ENCODE measurements at regions not wholly inside any gene's neighbourhood (a gene's known extent, or its start where the extent isn't known, plus 50 kb on each side); places are given as distances from the start of the nearest gene placed in this dataset.

DNA sequence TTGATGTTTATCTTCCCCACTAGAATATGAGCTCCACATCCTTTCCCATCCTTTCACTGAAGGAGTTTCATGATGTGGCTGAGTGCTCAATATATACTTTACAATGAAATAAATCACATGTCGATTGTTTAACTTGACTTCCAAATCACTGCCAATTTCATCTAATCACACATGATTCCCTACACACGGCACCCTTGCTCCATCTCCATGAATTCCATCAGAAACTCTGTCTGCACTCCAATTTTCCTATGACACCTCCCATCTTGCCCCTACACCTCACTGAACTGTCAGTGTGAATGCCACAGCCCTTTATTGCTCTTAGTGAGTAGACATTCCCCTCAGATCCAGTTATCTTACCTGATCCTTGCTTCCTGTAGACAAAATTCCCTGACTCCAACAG, 366.0 kb downstream of the CMPK2 start:
- DNase-seq (ENCODE audit: low spot score) = no peak

DNA sequence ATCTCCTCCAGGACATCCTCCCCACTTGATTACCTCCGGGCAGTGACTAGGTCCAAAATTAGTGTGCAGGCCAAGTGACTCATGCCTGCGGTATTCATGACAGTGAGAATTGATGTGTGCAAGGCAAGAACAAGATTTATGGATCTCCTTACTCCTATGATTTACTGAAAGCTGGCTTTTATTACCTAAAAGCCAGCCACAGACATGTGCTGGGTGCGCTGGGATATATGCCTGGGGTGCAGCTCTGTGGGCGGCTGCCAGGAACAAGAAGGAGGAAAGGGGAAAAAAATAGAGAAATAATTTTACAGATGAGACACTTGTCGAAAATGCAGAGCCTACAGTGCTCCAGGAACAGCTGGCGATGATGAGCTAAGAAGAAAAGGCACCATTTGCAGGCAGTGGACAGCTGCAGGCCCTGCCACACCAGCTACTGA, 359.3 kb downstream of the CMPK2 start:
- in situ Hi-C loops (cut with HindIII; ENCODE audit: low sequenced_read_pairs) = no loop called here
- no peak for DNase-seq (ENCODE audit: low spot score)

More for the DNA sequence above, 366.0 kb downstream of the CMPK2 start:
- in situ Hi-C loops (cut with HindIII; ENCODE audit: low sequenced_read_pairs) = no loop called here

- no peak for DNase-seq (ENCODE audit: low spot score)
- in situ Hi-C loops (cut with HindIII; ENCODE audit: low sequenced_read_pairs) = no loop called here
These were observed 358.8 kb downstream of the CMPK2 start for GRCh38 chr2:6506859-6507258.

DNA sequence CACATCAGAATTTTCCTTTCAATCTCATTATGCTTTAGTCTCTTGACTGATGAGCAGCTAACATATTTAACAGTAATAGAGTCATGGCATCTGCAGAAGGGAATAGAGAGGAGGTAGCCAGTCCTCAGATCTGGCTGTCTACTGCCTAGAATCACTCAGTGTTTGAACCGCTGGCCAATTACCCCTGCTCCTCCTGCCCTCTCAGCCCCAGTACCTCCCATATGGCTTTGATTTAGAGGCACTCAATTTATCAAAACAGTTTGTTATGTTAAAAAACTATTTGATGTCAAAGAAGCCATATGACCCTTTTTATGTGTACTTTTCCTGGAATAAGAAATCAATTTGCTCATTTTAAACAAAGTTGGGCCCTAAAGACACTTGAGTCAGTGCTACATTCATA, 355.2 kb downstream of the CMPK2 start:
- no peak for DNase-seq (ENCODE audit: low spot score)
- in situ Hi-C loops (cut with HindIII; ENCODE audit: low sequenced_read_pairs) = no loop called here

GRCh38 chr2:6512589-6512988, 353.1 kb downstream of the CMPK2 start:
- in situ Hi-C loops (cut with HindIII; ENCODE audit: low sequenced_read_pairs) = no loop called here
- no peak for DNase-seq (ENCODE audit: low spot score)

- in situ Hi-C loops (cut with HindIII; ENCODE audit: low sequenced_read_pairs) = no loop called here
- no peak for DNase-seq (ENCODE audit: low spot score)
These were observed 349.0 kb downstream of the CMPK2 start for GRCh38 chr2:6516674-6517073.

DNA sequence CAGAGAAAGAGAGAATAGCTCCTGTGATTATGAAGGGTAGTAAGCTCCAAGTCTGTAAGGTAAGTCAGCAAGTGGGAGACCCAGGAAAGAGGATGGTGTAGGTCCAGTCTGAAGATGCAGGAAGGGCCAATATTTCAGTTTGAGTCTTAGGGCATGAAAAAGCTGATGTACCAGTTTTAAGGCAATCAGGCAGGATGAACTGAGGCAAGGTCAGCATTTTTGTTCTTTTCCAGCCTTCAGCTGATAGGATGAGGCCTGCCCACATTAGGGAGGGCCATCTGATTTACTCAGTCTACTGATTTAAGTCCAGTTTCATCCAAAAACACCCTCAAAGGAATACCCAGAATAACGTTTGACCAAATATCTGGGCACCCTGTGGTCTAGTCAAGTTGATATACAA, 347.3 kb downstream of the CMPK2 start:
- in situ Hi-C loops (cut with HindIII; ENCODE audit: low sequenced_read_pairs) = no loop called here
- no peak for DNase-seq (ENCODE audit: low spot score)

- in situ Hi-C loops (cut with HindIII; ENCODE audit: low sequenced_read_pairs) = no loop called here
- no peak for DNase-seq (ENCODE audit: low spot score)
These were observed 342.2 kb downstream of the CMPK2 start for GRCh38 chr2:6523476-6523875.

DNA sequence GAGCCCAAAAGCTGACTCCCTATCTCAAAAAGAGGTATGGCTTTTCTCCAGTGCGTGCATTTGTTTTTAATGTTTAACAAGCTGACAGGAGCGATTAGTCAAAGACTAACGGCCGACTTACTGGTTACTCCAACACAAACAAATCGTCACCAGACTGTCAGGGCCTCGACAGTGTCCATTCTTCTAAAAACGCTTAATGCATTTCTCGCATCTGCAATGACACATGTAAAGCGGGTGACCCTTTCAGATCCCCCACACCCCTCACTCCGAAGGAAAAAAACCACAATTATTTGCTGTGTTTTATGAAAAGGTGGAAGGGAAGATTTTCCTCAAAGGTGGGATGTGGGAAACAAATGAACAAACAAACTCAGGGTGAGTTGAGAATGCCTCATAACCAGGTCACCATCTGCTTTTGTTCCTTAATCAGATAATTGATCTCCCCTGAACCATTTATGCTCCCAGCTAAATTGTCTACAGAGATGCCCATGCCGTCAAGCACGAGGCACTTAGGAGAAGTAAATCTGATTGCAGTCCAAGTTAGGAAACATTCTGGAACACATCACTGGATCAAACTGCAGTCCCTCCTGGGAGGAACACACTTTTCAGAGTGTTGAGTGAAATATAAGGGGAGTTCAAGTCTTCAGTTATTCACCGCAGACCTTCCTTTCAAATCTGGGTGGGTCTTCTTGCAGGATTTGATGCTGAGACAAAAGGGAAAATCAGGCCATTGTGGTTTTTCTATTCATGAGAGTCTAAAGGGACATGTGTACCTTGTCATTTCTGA, 340.8 kb downstream of the CMPK2 start:
- no peak for DNase-seq (ENCODE audit: low spot score)
- in situ Hi-C loops (cut with HindIII; ENCODE audit: low sequenced_read_pairs) = no loop called here

GRCh38 chr2:6525475-6525964, 340.2 kb downstream of the CMPK2 start:
- DNase-seq (ENCODE audit: low spot score) = no peak

DNA sequence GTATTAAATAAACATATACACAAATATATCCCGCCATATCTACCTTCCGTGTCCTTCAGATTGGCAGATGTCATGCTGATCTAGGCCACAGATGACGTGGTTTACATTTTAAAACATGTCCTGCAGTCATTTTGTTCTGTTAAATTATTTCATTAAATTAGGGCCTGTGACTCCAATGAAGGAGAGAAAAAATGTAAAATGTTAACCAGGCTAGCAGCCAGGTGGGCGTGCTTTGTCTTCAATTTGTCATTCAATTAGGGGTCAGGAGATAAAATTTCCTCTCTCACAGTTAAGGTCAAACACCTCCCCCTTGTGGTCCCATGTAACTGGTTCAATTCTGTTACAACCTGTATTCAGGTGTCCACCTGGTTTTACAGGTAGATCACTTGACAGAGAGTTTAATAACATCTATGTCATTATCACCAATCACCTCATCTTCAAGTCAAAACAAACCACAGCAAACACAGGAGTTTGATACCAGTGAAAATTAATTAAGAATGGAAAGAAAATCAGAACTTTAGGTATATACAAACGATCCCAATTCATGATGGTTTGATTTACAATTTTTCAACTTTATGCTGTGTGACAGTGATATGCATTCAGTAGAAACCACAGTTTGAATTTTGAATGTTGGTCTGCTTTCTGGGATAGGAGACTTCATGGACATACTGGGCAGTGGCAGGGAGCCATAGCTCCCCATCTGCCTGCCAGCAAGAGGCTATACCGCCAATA, 339.4 kb downstream of the CMPK2 start:
- no peak for DNase-seq (ENCODE audit: low spot score)
- in situ Hi-C loops (cut with HindIII; ENCODE audit: low sequenced_read_pairs) = no loop called here

More at GRCh38 chr2:6525475-6525964, 340.2 kb downstream of the CMPK2 start:
- in situ Hi-C loops (cut with HindIII; ENCODE audit: low sequenced_read_pairs) = no loop called here

- DNase-seq (ENCODE audit: low spot score) = no peak
- in situ Hi-C loops (cut with HindIII; ENCODE audit: low sequenced_read_pairs) = no loop called here
These were observed 334.4 kb downstream of the CMPK2 start for GRCh38 chr2:6531304-6531703.

DNA sequence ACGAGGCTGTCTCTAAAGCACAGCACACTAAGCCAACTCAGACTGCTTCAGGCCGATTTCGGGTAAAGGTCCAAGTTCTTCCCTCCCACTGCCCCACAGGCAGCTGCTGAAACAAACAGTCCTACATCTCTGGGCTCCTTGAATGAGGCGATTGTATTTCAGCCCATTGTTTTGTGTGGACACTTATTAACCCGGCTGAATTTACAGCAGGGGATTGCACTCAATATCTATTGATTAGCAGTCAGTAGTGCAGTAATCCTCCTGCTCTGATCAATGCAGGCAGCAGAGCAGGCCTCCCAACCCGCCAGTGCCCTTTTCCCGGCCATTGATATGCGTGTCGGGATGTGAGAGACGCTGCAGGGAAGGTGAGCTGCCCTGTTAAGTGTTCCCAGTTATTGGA, 330.1 kb downstream of the CMPK2 start:
- no peak for DNase-seq (ENCODE audit: low spot score)

GRCh38 chr2:6538607-6539006, 327.1 kb downstream of the CMPK2 start:
- in situ Hi-C loops (cut with HindIII; ENCODE audit: low sequenced_read_pairs) = no loop called here
- no peak for DNase-seq (ENCODE audit: low spot score)

More for the DNA sequence above, 330.1 kb downstream of the CMPK2 start:
- in situ Hi-C loops (cut with HindIII; ENCODE audit: low sequenced_read_pairs) = no loop called here

DNA sequence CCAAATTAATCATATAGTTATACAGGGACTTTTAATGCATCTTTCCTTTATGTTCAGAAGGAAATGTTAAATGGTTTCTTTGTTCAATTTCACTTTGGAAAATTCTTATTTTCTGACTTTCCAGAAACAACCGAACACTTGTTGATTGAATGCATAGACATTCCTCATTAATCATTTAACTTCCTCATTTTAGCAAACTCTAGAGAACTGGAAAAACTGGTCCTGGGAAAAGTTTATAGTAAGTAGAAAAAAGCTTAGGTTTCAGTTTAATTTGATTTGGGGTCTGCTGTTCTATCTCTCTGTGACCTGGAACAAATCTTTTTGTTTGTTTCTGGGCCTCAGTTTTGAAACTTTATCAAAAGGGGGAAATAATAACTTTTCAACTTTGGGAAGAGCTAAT, 320.4 kb downstream of the CMPK2 start:
- DNase-seq (ENCODE audit: low spot score) = no peak
- in situ Hi-C loops (cut with HindIII; ENCODE audit: low sequenced_read_pairs) = no loop called here

GRCh38 chr2:6545795-6546194, 319.9 kb downstream of the CMPK2 start:
- in situ Hi-C loops (cut with HindIII; ENCODE audit: low sequenced_read_pairs) = no loop called here
- no peak for DNase-seq (ENCODE audit: low spot score)

DNA sequence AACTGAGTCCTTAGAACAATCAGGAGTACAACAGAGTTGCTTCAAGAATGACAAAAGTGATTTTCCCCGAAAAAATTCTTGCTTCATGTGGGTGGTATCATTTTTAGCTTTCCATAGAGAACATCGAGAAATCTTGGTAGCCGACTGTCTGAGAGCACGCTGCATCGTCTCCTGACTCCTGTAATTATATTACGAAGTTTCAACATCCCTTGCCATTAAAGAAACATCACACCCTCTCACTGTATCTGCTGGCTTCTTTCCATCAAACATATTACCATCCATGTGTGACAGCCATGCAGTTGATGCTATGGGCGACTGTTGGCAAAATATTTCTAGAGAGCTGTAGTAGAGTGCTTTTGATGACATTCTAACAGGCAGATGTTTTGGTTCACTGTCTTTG, 311.2 kb downstream of the CMPK2 start:
- in situ Hi-C loops (cut with HindIII; ENCODE audit: low sequenced_read_pairs) = no loop called here

GRCh38 chr2:6556755-6557154, 309.0 kb downstream of the CMPK2 start:
- in situ Hi-C loops (cut with HindIII; ENCODE audit: low sequenced_read_pairs) = no loop called here
- no peak for DNase-seq (ENCODE audit: low spot score)

More for the DNA sequence above, 311.2 kb downstream of the CMPK2 start:
- DNase-seq (ENCODE audit: low spot score) = no peak

GRCh38 chr2:6557737-6558136, 308.0 kb downstream of the CMPK2 start:
- no peak for DNase-seq (ENCODE audit: low spot score)
- in situ Hi-C loops (cut with HindIII; ENCODE audit: low sequenced_read_pairs) = no loop called here

DNA sequence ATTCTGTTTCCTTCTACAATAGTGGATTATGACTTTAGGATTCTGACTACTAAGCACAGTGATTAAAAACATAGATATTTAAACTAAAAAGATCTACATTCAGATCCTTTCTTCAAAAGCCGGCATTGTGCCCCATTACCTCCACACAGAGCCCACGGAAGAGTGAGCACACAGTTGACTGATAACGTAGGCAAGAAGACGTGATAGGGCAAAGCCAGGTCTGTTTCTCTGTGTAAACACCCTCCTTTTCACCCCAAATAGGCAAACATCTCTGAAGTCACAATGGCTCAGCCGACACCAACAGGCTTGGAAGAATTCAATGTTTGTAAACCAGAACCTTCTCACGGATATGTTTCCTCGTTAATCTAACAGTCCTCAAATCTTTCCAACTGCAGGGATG, 302.9 kb downstream of the CMPK2 start:
- no peak for DNase-seq (ENCODE audit: low spot score)
- in situ Hi-C loops (cut with HindIII; ENCODE audit: low sequenced_read_pairs) = no loop called here
